Astrocyte of the cerebellum (primary cell): ENCODE measurements at regions not wholly inside any gene's neighbourhood (a gene's known extent, or its start where the extent isn't known, plus 50 kb on each side); places are given as distances from the start of the nearest gene placed in this dataset.

Experiments used
- DNase-seq: peaks from one replicate; pipeline ENCODE4 v3.0.0-alpha.2; 2011; ENCODE audit warnings: low read depth
- H3K4me3 ChIP-seq: 2 replicates; pipeline ENCODE4 v1.5.1; 2011; ENCODE audit warnings: mild to moderate bottlenecking, low read depth, low read length, moderate library complexity
- in situ Hi-C: cut with HindIII; loops from 2 replicates; pipeline ENCODE4 v1.10.0; 2017; ENCODE audit warnings: low sequenced_read_pairs
- TF ChIP-seq, protein P1 (sequence below): IDR thresholded peaks from 2 replicates; pipeline ENCODE4 v1.5.1; 2012; ENCODE audit warnings: low read length, low read depth, moderate library complexity, mild to moderate bottlenecking; ENCODE audit errors: missing control alignments

DNA sequence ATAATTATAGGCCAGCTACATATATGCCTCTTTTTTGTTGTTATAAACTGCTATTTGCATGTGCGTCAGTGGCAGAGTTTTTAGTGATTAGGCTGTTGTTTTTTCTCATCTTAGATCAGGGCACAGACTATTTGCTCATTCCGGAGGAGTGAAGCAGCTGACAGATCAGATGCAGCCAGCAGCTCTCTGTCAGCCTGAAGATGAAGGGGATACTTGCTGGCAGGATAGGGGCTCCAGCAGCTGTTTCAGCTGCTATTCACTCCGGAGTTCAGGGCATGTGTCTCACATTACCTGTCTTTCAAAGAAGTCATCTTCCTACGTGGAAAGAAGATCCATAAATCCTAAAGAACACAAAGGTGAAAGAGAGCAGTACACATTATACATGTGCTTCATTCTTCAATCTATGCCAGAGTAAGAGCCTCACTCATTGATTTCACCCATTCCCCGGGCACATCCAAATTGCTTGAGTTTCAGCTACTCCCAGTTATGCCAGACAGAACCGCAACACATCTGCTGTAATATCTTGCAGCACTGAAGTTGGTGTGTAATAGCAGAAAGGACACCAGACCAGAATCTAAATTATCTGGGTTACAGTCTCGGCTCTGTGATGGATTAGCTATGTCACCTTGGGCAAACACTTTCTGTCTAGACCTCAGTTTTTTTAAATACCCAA, 182.8 kb upstream of the CHRM2 start:
- in situ Hi-C loops, result no loop called here

DNA sequence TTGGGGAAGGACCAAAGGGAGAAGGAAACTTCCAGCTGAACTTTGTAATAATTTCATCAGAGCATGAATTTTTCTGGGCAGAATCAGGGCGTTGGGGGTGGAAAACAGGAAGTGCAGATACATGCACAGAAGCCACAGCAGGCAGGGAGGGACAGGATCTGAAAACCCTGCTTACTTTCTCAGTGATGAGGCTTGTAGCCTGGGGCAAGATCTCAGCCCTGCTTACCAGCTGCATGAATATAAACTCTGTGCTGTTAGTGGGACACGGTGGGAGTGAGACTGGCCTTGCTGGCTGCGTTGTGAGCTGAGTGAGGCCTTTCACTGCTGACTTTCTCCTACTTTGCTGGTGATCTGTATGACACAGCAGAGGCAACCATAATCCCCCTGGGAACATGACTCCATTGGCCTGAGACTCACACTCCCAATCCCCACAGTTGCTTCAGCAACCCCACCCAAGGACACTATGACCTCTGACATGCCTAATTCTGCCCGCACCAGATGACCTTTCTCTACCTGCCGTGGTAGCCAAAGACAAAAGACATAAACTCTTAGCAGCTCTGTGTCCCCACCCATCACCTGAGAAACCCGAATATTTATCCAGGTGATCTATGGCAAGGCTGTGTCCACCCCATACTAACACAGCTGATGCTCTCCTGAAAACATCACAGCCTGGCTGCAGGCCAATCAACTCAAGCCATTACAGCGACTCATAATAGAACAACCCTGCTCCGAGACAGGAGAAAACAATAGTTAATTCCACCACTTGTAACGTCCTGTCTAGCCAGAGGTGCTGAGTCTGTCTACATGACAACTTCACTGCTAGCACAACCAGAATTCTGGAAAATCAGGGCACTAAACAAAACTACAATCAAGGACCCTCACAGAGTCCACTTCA, 190.7 kb upstream of the CHRM2 start:
- peak; percentile 26 for DNase-seq
- in situ Hi-C loops, result no loop called here
- H3K4me3 ChIP-seq, result no peak overlapping the region
- TF ChIP-seq, protein P1, sequence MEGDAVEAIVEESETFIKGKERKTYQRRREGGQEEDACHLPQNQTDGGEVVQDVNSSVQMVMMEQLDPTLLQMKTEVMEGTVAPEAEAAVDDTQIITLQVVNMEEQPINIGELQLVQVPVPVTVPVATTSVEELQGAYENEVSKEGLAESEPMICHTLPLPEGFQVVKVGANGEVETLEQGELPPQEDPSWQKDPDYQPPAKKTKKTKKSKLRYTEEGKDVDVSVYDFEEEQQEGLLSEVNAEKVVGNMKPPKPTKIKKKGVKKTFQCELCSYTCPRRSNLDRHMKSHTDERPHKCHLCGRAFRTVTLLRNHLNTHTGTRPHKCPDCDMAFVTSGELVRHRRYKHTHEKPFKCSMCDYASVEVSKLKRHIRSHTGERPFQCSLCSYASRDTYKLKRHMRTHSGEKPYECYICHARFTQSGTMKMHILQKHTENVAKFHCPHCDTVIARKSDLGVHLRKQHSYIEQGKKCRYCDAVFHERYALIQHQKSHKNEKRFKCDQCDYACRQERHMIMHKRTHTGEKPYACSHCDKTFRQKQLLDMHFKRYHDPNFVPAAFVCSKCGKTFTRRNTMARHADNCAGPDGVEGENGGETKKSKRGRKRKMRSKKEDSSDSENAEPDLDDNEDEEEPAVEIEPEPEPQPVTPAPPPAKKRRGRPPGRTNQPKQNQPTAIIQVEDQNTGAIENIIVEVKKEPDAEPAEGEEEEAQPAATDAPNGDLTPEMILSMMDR, result no peak

More for the DNA sequence above, 182.8 kb upstream of the CHRM2 start:
- TF ChIP-seq, protein P1, result no peak
- H3K4me3 ChIP-seq, result no peak overlapping the region
- no peak for DNase-seq

DNA sequence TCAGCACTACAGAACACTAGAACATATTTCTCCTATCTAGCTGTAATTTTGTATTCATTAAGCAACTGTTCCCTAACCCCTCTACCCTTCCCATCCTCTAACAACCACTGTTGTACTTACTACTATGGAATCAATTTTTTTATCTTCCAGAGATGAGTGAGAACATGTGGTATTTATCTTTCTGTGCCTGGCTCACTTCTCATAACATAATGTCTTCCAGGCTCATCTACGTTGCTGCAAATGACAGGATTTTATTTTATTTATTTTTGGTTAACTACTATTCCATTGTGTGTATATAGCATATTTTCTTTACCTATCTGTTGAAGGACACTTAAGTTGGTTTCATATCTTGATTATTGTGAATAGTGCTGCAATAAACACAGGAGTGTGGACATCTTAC, 200.9 kb upstream of the CHRM2 start:
- TF ChIP-seq, protein P1, result no peak
- in situ Hi-C loops, result no loop called here
- no peak overlapping the region for H3K4me3 ChIP-seq
- DNase-seq, result no peak

DNA sequence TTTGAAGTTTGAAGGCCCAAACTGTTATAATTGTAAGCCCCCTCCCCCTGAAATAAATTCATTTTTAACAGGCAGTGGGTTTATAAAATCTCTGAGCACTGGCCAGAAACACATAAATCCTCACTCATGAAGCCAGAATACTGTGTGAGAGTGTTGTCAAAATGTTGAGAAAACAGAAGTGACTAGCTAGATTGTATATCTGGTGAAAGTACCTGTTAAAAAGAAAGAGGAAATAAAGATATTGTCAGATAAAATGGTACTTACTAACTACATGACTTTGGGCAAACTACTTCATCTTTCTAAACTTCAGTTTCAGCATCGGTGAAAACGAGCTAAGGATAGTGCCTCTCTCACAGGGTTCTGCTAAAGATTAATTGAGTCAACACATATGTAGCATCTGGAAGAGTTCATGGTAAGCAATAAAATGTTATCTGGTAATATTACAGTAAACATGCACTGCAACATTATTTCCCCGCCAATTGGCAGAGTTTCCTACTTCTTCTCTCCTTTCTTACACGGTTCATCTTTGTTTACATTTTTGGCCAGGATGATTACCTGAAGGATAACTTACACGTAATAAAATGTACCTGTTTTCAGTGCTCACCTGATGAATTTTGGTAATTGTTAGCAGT, 202.5 kb upstream of the CHRM2 start:
- TF ChIP-seq, protein P1, result no peak

DNA sequence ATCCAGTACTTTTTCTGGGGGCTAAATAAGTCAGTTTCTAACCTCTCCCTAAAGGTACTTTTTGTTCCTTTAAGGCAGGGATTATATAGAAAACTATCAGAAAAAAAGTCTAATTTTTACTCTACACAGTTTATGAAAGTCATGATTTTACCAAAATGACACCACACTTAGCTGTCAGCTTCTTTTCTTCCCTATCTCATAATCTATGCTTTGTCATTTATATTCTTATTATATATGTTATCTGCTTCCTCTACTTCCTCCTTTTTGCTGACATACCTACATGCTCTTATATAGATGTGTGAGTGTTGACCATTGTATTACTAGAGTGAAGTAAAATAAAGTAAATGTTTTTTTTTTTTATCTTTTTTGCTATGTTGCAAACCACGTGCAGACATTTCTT, 203.9 kb upstream of the CHRM2 start:
- no peak overlapping the region for H3K4me3 ChIP-seq
- DNase-seq, result no peak
- TF ChIP-seq, protein P1, result no peak
- in situ Hi-C loops, result no loop called here

More for the DNA sequence above, 202.5 kb upstream of the CHRM2 start:
- DNase-seq, result no peak
- in situ Hi-C loops, result no loop called here
- no peak overlapping the region for H3K4me3 ChIP-seq

DNA sequence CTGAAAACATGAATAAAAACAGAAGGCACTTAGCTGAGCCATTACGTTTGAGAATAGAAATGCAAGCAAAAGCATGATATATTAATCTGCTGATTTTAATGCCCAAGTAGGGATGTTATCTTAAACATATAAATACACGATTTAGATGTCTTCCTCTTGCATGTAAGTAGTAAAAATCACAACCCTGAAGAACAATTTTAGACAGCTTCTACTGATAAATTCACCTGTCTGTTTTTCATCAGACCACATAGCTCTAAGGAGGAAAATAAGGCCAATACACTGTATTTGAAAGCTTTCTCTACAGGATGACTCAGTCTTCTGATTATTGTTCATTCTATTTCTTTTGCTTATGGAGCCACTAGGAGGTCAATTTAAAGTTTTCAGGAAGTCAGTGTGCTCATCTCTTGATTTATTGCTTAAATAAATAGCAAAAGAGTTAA, 210.9 kb upstream of the CHRM2 start:
- in situ Hi-C loops, result no loop called here
- TF ChIP-seq, protein P1, result no peak
- H3K4me3 ChIP-seq, result no peak overlapping the region
- no peak for DNase-seq
